GM12878 (cell line): ENCODE measurements at regions not wholly inside any gene's neighbourhood (a gene's known extent, or its start where the extent isn't known, plus 50 kb on each side); places are given as distances from the start of the nearest gene placed in this dataset.

Experiments
- ATAC-seq: fragments of 200-7000 bp; cut with Tn5 transposase; 3 replicates; pipeline ENCODE4 v1.9.1; 2020; ENCODE audit warnings: mild to moderate bottlenecking, moderate library complexity
- BruUV-seq: library from RNA; stranded (reverse); fragments of 400-500 nt; replicated peaks from 2 replicates; lab custom pipeline; 2021; lab: Mats Ljungman, UMichigan
- CTCF ChIA-PET: fragments of 300-600 bp; sonication (Branson Sonifier 250); formaldehyde crosslinking; extraction: SDS; loops from one replicate; lab custom pipeline; 2021; ENCODE audit warnings: inconsistent platforms; lab: Yijun Ruan, JAX
- POLR2A ChIA-PET: fragments of 350-600 bp; formaldehyde crosslinking; extraction: SDS; loops from one replicate; lab custom pipeline; 2021; ENCODE audit warnings: inconsistent platforms; lab: Charles Lee
- RAD21 ChIA-PET: fragments of 300-600 bp; sonication (Branson Sonifier 250); formaldehyde crosslinking; loops from one replicate; lab custom pipeline; 2023; ENCODE audit warnings: antibody characterized with exemption; ENCODE audit not compliant: unreplicated experiment; lab: Charles Lee
- SMC1A ChIA-PET: fragments of 300-600 bp; sonication (Branson Sonifier 250); formaldehyde crosslinking; loops from one replicate; lab custom pipeline; 2023; ENCODE audit not compliant: unreplicated experiment, uncharacterized antibody; lab: Charles Lee
- DNase-seq: peaks from one replicate; pipeline ENCODE4 v3.0.0-alpha.2; 2011; ENCODE audit warnings: low read depth, low spot score
- FAIRE-seq: peaks from 3 replicates; lab custom pipeline; 2011; peaks lifted over from hg19 to GRCh38; lab: Jason Lieb, UNC
- H2AFZ ChIP-seq: 2 replicates; pipeline ENCODE4 v1.6.0; 2011; ENCODE audit warnings: low read depth, low read length, control low read depth; ENCODE audit not compliant: control insufficient read depth
- H3K27ac ChIP-seq: 2 replicates; pipeline ENCODE4 v1.5.1; 2011; ENCODE audit warnings: control low read depth; ENCODE audit not compliant: control insufficient read depth, insufficient read depth
- H3K27me3 ChIP-seq, 2 experiments: replicated peaks in 1 of 2; 2 replicates each; pipeline versions ENCODE4 v1.6.0 to v1.6.1; 2011; ENCODE audit warnings: low read length in 1 of 2; ENCODE audit not compliant: control insufficient read depth in 2 of 2, insufficient read depth in 2 of 2
- H3K36me3 ChIP-seq, 2 experiments: 2 replicates each; pipeline ENCODE4 v1.5.1; 2011; ENCODE audit warnings: low read length in 1 of 2; ENCODE audit not compliant: control insufficient read depth in 2 of 2, insufficient read depth in 2 of 2
- H3K4me1 ChIP-seq: 2 replicates; pipeline ENCODE4 v1.6.1; 2011; ENCODE audit warnings: mild to moderate bottlenecking, low read length, moderate library complexity, mixed read lengths; ENCODE audit not compliant: control insufficient read depth, insufficient read depth
- H3K4me2 ChIP-seq: 2 replicates; pipeline ENCODE4 v1.6.0; 2011; ENCODE audit warnings: control low read depth; ENCODE audit not compliant: control insufficient read depth, insufficient read depth
- H3K4me3 ChIP-seq: fragments of 200-600 bp; sonication (generic); 2 replicates; pipeline ENCODE4 v1.5.1; 2016
- H3K79me2 ChIP-seq: 2 replicates; pipeline ENCODE4 v1.6.0; 2011; ENCODE audit warnings: low read length; ENCODE audit not compliant: control insufficient read depth, insufficient read depth
- H3K9ac ChIP-seq: 2 replicates; pipeline ENCODE4 v1.8.0; 2011; ENCODE audit warnings: low read length, control low read depth, mixed read lengths; ENCODE audit not compliant: control insufficient read depth, insufficient read depth
- H3K9me3 ChIP-seq: replicated peaks from 3 replicates; pipeline ENCODE4 v1.5.1; 2011; ENCODE audit warnings: mild to moderate bottlenecking, low read length; ENCODE audit not compliant: control insufficient read depth, insufficient read depth
- H4K20me1 ChIP-seq: 2 replicates; pipeline ENCODE4 v1.6.0; 2011; ENCODE audit not compliant: control insufficient read depth, insufficient read depth
- ASH2L ChIP-seq: fragments of 300-600, 200-600 bp; sonication (generic); IDR thresholded peaks from 2 replicates; pipeline ENCODE4 v1.6.1; 2017; ENCODE audit warnings: low read depth, mild to moderate bottlenecking, borderline replicate concordance
- ESRRA ChIP-seq: IDR thresholded peaks from 2 replicates; pipeline ENCODE4 v1.6.1; 2012; ENCODE audit warnings: mild to moderate bottlenecking, low read length, improper control_type of control experiment
- MXI1 ChIP-seq: fragments of 150-350 bp; IDR thresholded peaks from 2 replicates; pipeline ENCODE4 v1.6.1; 2011; ENCODE audit warnings: low read depth, mild to moderate bottlenecking, inconsistent platforms, low read length, improper control_type of control experiment
- NR2C1 ChIP-seq: fragments of 450-650 bp; IDR thresholded peaks from 2 replicates; pipeline ENCODE4 v1.6.1; 2017; ENCODE audit warnings: antibody characterized with exemption, mild to moderate bottlenecking, moderate library complexity
- RB1 ChIP-seq: fragments of 450-650 bp; formaldehyde crosslinking; IDR thresholded peaks from 2 replicates; pipeline ENCODE4 v1.6.1; 2017; ENCODE audit warnings: mild to moderate bottlenecking, borderline replicate concordance
- RCOR1 ChIP-seq: conservative IDR thresholded peaks from 2 replicates; pipeline ENCODE4 v1.6.1; 2012; ENCODE audit warnings: low read depth, low read length, improper control_type of control experiment
- ZNF24 ChIP-seq: fragments of 450-650 bp; IDR thresholded peaks from 2 replicates; pipeline ENCODE4 v1.6.1; 2017; ENCODE audit warnings: antibody characterized with exemption, mild to moderate bottlenecking
- WGBS: methylation state at CpG from one replicate; pipeline ENCODE4 v1.1.6; 2016; ENCODE audit warnings: low lambda C conversion rate; ENCODE audit not compliant: insufficient replicate concordance, insufficient coverage; ENCODE audit errors: missing lambda C conversion rate; 5-methylcytosine and 5-hydroxymethylcytosine counted together
- in situ Hi-C: fragments of 300-500 bp; cut with MboI; formaldehyde crosslinking; loops from 9 replicates; pipeline ENCODE4 v1.14.3; 2018; ENCODE audit warnings: mixed read lengths
- intact Hi-C: fragments of 100-400 bp; cut with micrococcal nuclease; formaldehyde crosslinking; loops from one replicate; pipeline ENCODE4 v1.14.2; 2022; ENCODE audit not compliant: unreplicated experiment
- TF ChIP-seq, protein P1 (sequence below): fragments of 450-650 bp; IDR thresholded peaks from 2 replicates; pipeline ENCODE4 v1.6.1; 2018; ENCODE audit warnings: borderline replicate concordance, mild to moderate bottlenecking; ENCODE audit not compliant: partially characterized antibody

- Histone ChIP-seq H3K27me3 (peaks cover 0 to 2% of the 10 kb centered on the region in 2 experiments; a peak in 3 of 4 replicates), H3K4me3 (no peak overlapping the region), H3K4me2 (no peak overlapping the region), H3K27ac (no peak overlapping the region), H4K20me1 (no peaks in the 10 kb centered on the region), H3K79me2 (no peaks in the 10 kb centered on the region), H3K4me1 (no peaks in the 10 kb centered on the region), H3K36me3 (no peaks in the 10 kb centered on the region), H3K9ac (no peak overlapping the region), H2AFZ (no peak overlapping the region), H3K9me3 (no peaks in the 10 kb centered on the region)
- CTCF ChIA-PET: no interaction called here
- SMC1A ChIA-PET: no interaction called here
- no peak for ATAC-seq
- in situ Hi-C loops (no loop called here), intact Hi-C loops (no loop called here)
- RAD21 ChIA-PET: no interaction called here
- DNase-seq: no peak
- TF ChIP-seq ESRRA (no peak), MXI1 (no peak), NR2C1 (no peak), ZNF24 (no peak), RB1 (no peak), RCOR1 (no peak), ASH2L (no peak)
- TF ChIP-seq, protein P1, sequence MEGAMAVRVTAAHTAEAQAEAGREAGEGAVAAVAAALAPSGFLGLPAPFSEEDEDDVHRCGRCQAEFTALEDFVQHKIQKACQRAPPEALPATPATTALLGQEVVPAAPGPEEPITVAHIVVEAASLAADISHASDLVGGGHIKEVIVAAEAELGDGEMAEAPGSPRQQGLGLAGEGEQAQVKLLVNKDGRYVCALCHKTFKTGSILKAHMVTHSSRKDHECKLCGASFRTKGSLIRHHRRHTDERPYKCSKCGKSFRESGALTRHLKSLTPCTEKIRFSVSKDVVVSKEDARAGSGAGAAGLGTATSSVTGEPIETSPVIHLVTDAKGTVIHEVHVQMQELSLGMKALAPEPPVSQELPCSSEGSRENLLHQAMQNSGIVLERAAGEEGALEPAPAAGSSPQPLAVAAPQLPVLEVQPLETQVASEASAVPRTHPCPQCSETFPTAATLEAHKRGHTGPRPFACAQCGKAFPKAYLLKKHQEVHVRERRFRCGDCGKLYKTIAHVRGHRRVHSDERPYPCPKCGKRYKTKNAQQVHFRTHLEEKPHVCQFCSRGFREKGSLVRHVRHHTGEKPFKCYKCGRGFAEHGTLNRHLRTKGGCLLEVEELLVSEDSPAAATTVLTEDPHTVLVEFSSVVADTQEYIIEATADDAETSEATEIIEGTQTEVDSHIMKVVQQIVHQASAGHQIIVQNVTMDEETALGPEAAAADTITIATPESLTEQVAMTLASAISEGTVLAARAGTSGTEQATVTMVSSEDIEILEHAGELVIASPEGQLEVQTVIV: no peak
- no peak for FAIRE-seq
- POLR2A ChIA-PET: no interaction called here
- 63% methylated on average over 15 of the region's 15 CpGs for whole genome bisulfite sequencing
- no TSS peak for BruUV-seq
These were observed 136.8 kb downstream of the FOXD2 start for GRCh38 chr1:47574451-47575165.
